CD14-positive monocyte (primary cell): ENCODE measurements at regions not wholly inside any gene's neighbourhood (a gene's known extent, or its start where the extent isn't known, plus 50 kb on each side); places are given as distances from the start of the nearest gene placed in this dataset.

Source experiments
- DNase-seq, 3 donors: peaks; one replicate each; pipeline ENCODE4 v3.0.0-alpha.2; 2011 to 2022
- H2AFZ ChIP-seq: 2 replicates; pipeline ENCODE4 v1.6.0; 2012; ENCODE audit warnings: mild to moderate bottlenecking, low read depth, low read length, inconsistent platforms; ENCODE audit not compliant: insufficient read depth, poor library complexity, severe bottlenecking
- H3K27ac ChIP-seq, 2 donors: 1 replicate in 1 of 2; 2 replicates in 1 of 2; pipeline ENCODE4 v1.5.1; 2012 to 2013; ENCODE audit warnings: low read length in 2 of 2, control low read depth in 1 of 2, inconsistent platforms in 1 of 2, low read depth in 1 of 2, mild to moderate bottlenecking in 1 of 2
- H3K27me3 ChIP-seq, 2 donors: one replicate each; pipeline versions ENCODE4 v1.6.0 to v1.6.1; 2011 to 2013; ENCODE audit warnings: low read length in 2 of 2; ENCODE audit not compliant: control insufficient read depth in 2 of 2, insufficient read depth in 2 of 2
- H3K36me3 ChIP-seq, 2 donors: replicated peaks in 1 of 2; 1 replicate in 1 of 2; 2 replicates in 1 of 2; pipeline versions ENCODE4 v1.5.1 to v1.6.1; 2012 to 2013; ENCODE audit warnings: low read length in 2 of 2, control low read depth in 1 of 2, inconsistent platforms in 1 of 2, mild to moderate bottlenecking in 1 of 2; ENCODE audit not compliant: insufficient read depth in 2 of 2, control insufficient read depth in 1 of 2
- H3K4me1 ChIP-seq, 2 donors: 1 replicate in 1 of 2; 2 replicates in 1 of 2; pipeline versions ENCODE4 v1.5.1 to v1.6.1; 2012 to 2013; ENCODE audit warnings: low read length in 2 of 2, control low read depth in 1 of 2, inconsistent platforms in 1 of 2, mild to moderate bottlenecking in 1 of 2, moderate library complexity in 1 of 2; ENCODE audit not compliant: insufficient read depth in 2 of 2, control insufficient read depth in 1 of 2
- H3K4me2 ChIP-seq: replicated peaks from 2 replicates; pipeline ENCODE3; 2012; ENCODE audit warnings: low read length, moderate library complexity, mild to moderate bottlenecking; ENCODE audit not compliant: poor library complexity, severe bottlenecking; ENCODE audit errors: extremely low read depth
- H3K4me3 ChIP-seq, 3 experiments: fragments of 200-600 bp in 1 of 3; sonication (generic) in 1 of 3; replicated peaks in 1 of 3; 1 replicate in 2 of 3; 2 replicates in 1 of 3; pipeline ENCODE4 v1.5.1; 2011 to 2013; ENCODE audit warnings: low read length in 3 of 3, mild to moderate bottlenecking in 3 of 3, control low read depth in 2 of 3, low read depth in 2 of 3, inconsistent platforms in 1 of 3, moderate library complexity in 1 of 3
- H3K79me2 ChIP-seq: 2 replicates; pipeline ENCODE4 v1.6.0; 2012; ENCODE audit warnings: mild to moderate bottlenecking, control low read depth, inconsistent platforms, low read length, moderate library complexity; ENCODE audit not compliant: insufficient read depth
- H3K9ac ChIP-seq: 2 replicates; pipeline ENCODE4 v1.6.0; 2017; ENCODE audit warnings: low read length, mild to moderate bottlenecking; ENCODE audit not compliant: insufficient read depth, poor library complexity, severe bottlenecking
- H3K9me3 ChIP-seq, 2 donors: replicated peaks in 1 of 2; 1 replicate in 1 of 2; 2 replicates in 1 of 2; pipeline versions ENCODE4 v1.5.1 to v1.6.1; 2012 to 2013; ENCODE audit warnings: low read length in 2 of 2, control low read depth in 1 of 2; ENCODE audit not compliant: control insufficient read depth in 1 of 2, insufficient read depth in 1 of 2
- H4K20me1 ChIP-seq: 2 replicates; pipeline ENCODE4 v1.6.0; 2012; ENCODE audit warnings: mild to moderate bottlenecking, low read length, control low read depth, moderate library complexity; ENCODE audit not compliant: insufficient read depth
- H3K27ac Mint-ChIP-seq, 7 donors: one replicate each; pipeline ENCODE4 v1.8.0; 2020; ENCODE audit warnings: mild to moderate bottlenecking in 7 of 7, mixed read lengths in 7 of 7, moderate library complexity in 6 of 7, inconsistent platforms in 2 of 7
- H3K27me3 Mint-ChIP-seq, 3 donors: one replicate each; pipeline ENCODE4 v1.8.0; 2021 to 2022; ENCODE audit warnings: low read depth in 3 of 3, mild to moderate bottlenecking in 3 of 3, mixed read lengths in 3 of 3, moderate library complexity in 3 of 3, inconsistent platforms in 1 of 3
- H3K36me3 Mint-ChIP-seq, 2 donors: one replicate each; pipeline ENCODE4 v1.8.0; 2020; ENCODE audit warnings: mixed read lengths in 2 of 2, inconsistent platforms in 1 of 2, mild to moderate bottlenecking in 1 of 2
- H3K4me1 Mint-ChIP-seq: one replicate; pipeline ENCODE4 v1.8.0; 2020; ENCODE audit warnings: mild to moderate bottlenecking, mixed read lengths
- H3K4me3 Mint-ChIP-seq, 2 donors: one replicate each; pipeline ENCODE4 v1.8.0; 2020; ENCODE audit warnings: mild to moderate bottlenecking in 2 of 2, mixed read lengths in 2 of 2, moderate library complexity in 1 of 2
- H3K9me3 Mint-ChIP-seq, 7 donors: one replicate each; pipeline ENCODE4 v1.8.0; 2020 to 2022; ENCODE audit warnings: mixed read lengths in 7 of 7, mild to moderate bottlenecking in 6 of 7, moderate library complexity in 6 of 7, inconsistent platforms in 2 of 7
- CTCF ChIP-seq: fragments of 200-600 bp; IDR thresholded peaks from one replicate; pipeline ENCODE4 v1.8.0; 2022; ENCODE audit warnings: antibody characterized with exemption, mild to moderate bottlenecking
- WGBS: methylation state at CpG from one replicate; pipeline ENCODE4 v1.1.5; 2013; ENCODE audit warnings: missing lambda C conversion rate; ENCODE audit not compliant: insufficient coverage; 5-methylcytosine and 5-hydroxymethylcytosine counted together
- intact Hi-C, 2 donors: fragments of 100-400 bp; cut with micrococcal nuclease; formaldehyde crosslinking; loops; one replicate each; pipeline versions ENCODE4 v1.15.0 to v1.15.1; 2023

DNA sequence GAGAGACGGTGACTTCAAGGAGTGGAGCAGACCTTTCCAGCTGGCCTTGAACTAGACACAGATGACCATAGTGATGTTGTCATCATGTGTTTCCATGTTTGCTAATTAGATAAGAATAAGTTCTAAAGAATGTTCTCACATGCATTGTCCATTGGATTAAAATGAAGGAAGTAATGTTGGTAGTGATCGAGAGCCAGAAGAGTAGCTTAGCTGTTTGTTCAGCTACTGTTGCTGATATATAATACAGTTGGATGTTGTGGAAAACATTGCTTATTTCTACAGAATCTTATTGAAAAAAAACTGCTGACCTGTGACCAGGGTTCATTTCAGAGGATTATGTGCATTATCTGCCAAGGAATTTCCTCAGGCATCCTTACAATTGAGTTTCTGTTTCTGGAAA is 249.1 kb upstream of the POGK start:
- H3K9me3 ChIP-seq, result no peaks in the 10 kb centered on the region
- H3K9me3 Mint-ChIP-seq, result peaks cover 0 to 5% (median 0%) of the 10 kb centered on the region in 7 donors
- no peaks in the 10 kb centered on the region for H3K27me3 ChIP-seq
- no peak overlapping the region for H2AFZ ChIP-seq
- H3K4me3 Mint-ChIP-seq, result no peak overlapping the region
- H3K36me3 Mint-ChIP-seq, result no peaks in the 10 kb centered on the region
- no peak overlapping the region for H3K4me2 ChIP-seq
- peaks cover 0 to 1% (median 0%) of the 10 kb centered on the region in 3 donors for H3K27me3 Mint-ChIP-seq
- H3K79me2 ChIP-seq, result no peaks in the 10 kb centered on the region
- intact Hi-C loops, result no loop called here
- H3K4me1 ChIP-seq, result no peaks in the 10 kb centered on the region
- 100% methylated on average over 1 of the region's 2 CpGs for WGBS
- no peaks in the 10 kb centered on the region for H4K20me1 ChIP-seq
- H3K27ac ChIP-seq, result no peak overlapping the region
- H3K36me3 ChIP-seq, result no peaks in the 10 kb centered on the region
- H3K27ac Mint-ChIP-seq, result no peak overlapping the region
- no peak for DNase-seq
- TF ChIP-seq CTCF, result no peak
- no peaks in the 10 kb centered on the region for H3K4me1 Mint-ChIP-seq
- H3K4me3 ChIP-seq, result no peak overlapping the region
- H3K9ac ChIP-seq, result no peak overlapping the region

DNA sequence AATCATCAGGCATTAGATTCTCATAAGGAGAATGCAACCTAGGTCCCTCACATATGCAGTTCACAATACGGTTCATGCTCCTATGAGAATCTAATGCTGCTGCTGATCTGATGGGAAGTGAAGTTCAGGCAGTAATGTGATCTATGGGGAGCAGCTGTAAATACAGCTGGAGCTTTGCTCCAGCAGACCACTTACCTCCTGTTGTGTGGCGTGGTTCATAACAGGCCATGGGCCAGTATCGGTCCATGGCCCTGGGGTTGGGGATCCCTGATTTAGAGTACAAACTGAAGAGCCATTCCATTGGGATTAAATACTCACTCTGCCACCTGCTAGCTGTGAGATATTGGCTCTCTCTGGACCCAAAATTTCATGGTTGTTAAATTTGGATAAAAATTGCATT is 244.6 kb upstream of the POGK start:
- intact Hi-C loops, result no loop called here
- no peaks in the 10 kb centered on the region for H3K27me3 ChIP-seq
- no peaks in the 10 kb centered on the region for H3K9me3 ChIP-seq
- Mint-ChIP-seq H3K9me3 (peaks cover 0 to 7% (median 4%) of the 10 kb centered on the region in 7 donors), H3K4me1 (no peaks in the 10 kb centered on the region), H3K4me3 (no peak overlapping the region), H3K36me3 (no peaks in the 10 kb centered on the region), H3K27me3 (peaks cover 0 to 4% (median 0%) of the 10 kb centered on the region in 3 donors), H3K27ac (no peak overlapping the region)
- H3K9ac ChIP-seq, result no peak overlapping the region
- H3K4me3 ChIP-seq, result no peak overlapping the region
- TF ChIP-seq CTCF, result no peak
- no CpG with 5 or more reads among the region's 3 CpGs for WGBS
- no peaks in the 10 kb centered on the region for H4K20me1 ChIP-seq
- H2AFZ ChIP-seq, result no peak overlapping the region
- no peaks in the 10 kb centered on the region for H3K79me2 ChIP-seq
- no peak overlapping the region for H3K4me2 ChIP-seq
- no peak for DNase-seq
- H3K36me3 ChIP-seq, result no peaks in the 10 kb centered on the region
- no peak overlapping the region for H3K27ac ChIP-seq
- no peaks in the 10 kb centered on the region for H3K4me1 ChIP-seq
